ENCODE measurements at regions not wholly inside any gene's neighbourhood (a gene's known extent, or its start where the extent isn't known, plus 50 kb on each side); places are given as distances from the start of the nearest gene placed in this dataset.

GRCh38 chr6:164124986-164125385 lies 710.5 kb downstream of the QKI start:
- Histone ChIP-seq H3K9me1 (ENCODE audit: control insufficient read depth, extremely low read depth, insufficient read depth, low read length) (no peaks in the 10 kb centered on the region), H3K4me2 (ENCODE audit: control insufficient read depth, extremely low read depth, insufficient read depth, low read depth, low read length) (no peak overlapping the region), H3K4me1 (ENCODE audit: control insufficient read depth, extremely low read depth, insufficient read depth, low read length) (no peaks in the 10 kb centered on the region), H3K79me2 (ENCODE audit: control insufficient read depth, insufficient read depth, low read length) (no peaks in the 10 kb centered on the region), H3K4me3 (ENCODE audit: control insufficient read depth in 2 of 3, extremely low read depth in 1 of 3, insufficient read depth in 2 of 3, low read depth in 1 of 3, low read length in 3 of 3) (no peak overlapping the region), H3K27ac (ENCODE audit: control insufficient read depth, insufficient read depth, low read length) (no peak overlapping the region), H3K27me3 (ENCODE audit: control insufficient read depth, extremely low read depth, insufficient read depth, low read length) (no peaks in the 10 kb centered on the region), H2AFZ (ENCODE audit: control insufficient read depth, low read length) (no peak overlapping the region), H3K9ac (ENCODE audit: control insufficient read depth, extremely low read depth, insufficient read depth, low read length) (no peak overlapping the region), H3K36me3 (ENCODE audit: control insufficient read depth in 2 of 2, extremely low read depth in 1 of 2, insufficient read depth in 2 of 2, low read length in 2 of 2) (no peaks in the 10 kb centered on the region), H3K9me3 (ENCODE audit: control insufficient read depth, low read depth, low read length) (peaks cover 4% of the 10 kb centered on the region), H4K20me1 (ENCODE audit: control insufficient read depth, extremely low read depth, insufficient read depth, low read length) (no peaks in the 10 kb centered on the region)
- TF ChIP-seq EZH2 (IDR thresholded peaks at IDR 0.05; ENCODE audit: low read length) (no peak), CTCF (optimal IDR thresholded peaks at IDR 0.05 in 1 of 3, IDR thresholded peaks at IDR 0.05 in 1 of 3, conservative IDR thresholded peaks at IDR 0.05 in 1 of 3; ENCODE audit: extremely low read depth in 1 of 3, insufficient read depth in 2 of 3, low read length in 3 of 3) (no peak)
- FAIRE-seq (no peak), DNase-seq (ENCODE audit: low read depth, low spot score) (no peak)
- dilution Hi-C loops (cut with MboI; ENCODE audit: extremely low pct_ligation_motif_present, low sequenced_read_pairs): no loop called here

GRCh38 chr6:164124473-164124872 lies 710.0 kb downstream of the QKI start:
- Histone ChIP-seq H4K20me1 (ENCODE audit: control insufficient read depth, extremely low read depth, insufficient read depth, low read length) (no peaks in the 10 kb centered on the region), H3K36me3 (ENCODE audit: control insufficient read depth in 2 of 2, extremely low read depth in 1 of 2, insufficient read depth in 2 of 2, low read length in 2 of 2) (no peaks in the 10 kb centered on the region), H3K9me3 (ENCODE audit: control insufficient read depth, low read depth, low read length) (peaks cover 4% of the 10 kb centered on the region), H3K79me2 (ENCODE audit: control insufficient read depth, insufficient read depth, low read length) (no peaks in the 10 kb centered on the region), H3K4me3 (ENCODE audit: control insufficient read depth in 2 of 3, extremely low read depth in 1 of 3, insufficient read depth in 2 of 3, low read depth in 1 of 3, low read length in 3 of 3) (no peak overlapping the region), H3K27me3 (ENCODE audit: control insufficient read depth, extremely low read depth, insufficient read depth, low read length) (no peaks in the 10 kb centered on the region), H3K4me2 (ENCODE audit: control insufficient read depth, extremely low read depth, insufficient read depth, low read depth, low read length) (no peak overlapping the region), H3K9me1 (ENCODE audit: control insufficient read depth, extremely low read depth, insufficient read depth, low read length) (no peaks in the 10 kb centered on the region), H2AFZ (ENCODE audit: control insufficient read depth, low read length) (no peak overlapping the region), H3K4me1 (ENCODE audit: control insufficient read depth, extremely low read depth, insufficient read depth, low read length) (no peaks in the 10 kb centered on the region), H3K27ac (ENCODE audit: control insufficient read depth, insufficient read depth, low read length) (no peak overlapping the region), H3K9ac (ENCODE audit: control insufficient read depth, extremely low read depth, insufficient read depth, low read length) (no peak overlapping the region)
- dilution Hi-C loops (cut with MboI; ENCODE audit: extremely low pct_ligation_motif_present, low sequenced_read_pairs): no loop called here
- FAIRE-seq (no peak), DNase-seq (ENCODE audit: low read depth, low spot score) (no peak)
- no peak for TF ChIP-seq EZH2 (IDR thresholded peaks at IDR 0.05; ENCODE audit: low read length)
- TF ChIP-seq CTCF (optimal IDR thresholded peaks at IDR 0.05 in 1 of 3, IDR thresholded peaks at IDR 0.05 in 1 of 3, conservative IDR thresholded peaks at IDR 0.05 in 1 of 3; ENCODE audit: extremely low read depth in 1 of 3, insufficient read depth in 2 of 3, low read length in 3 of 3): no peak

Measured in keratinocyte (primary cell).